Hepatocyte (in vitro differentiated cells): ENCODE measurements at regions not wholly inside any gene's neighbourhood (a gene's known extent, or its start where the extent isn't known, plus 50 kb on each side); places are given as distances from the start of the nearest gene placed in this dataset.
"Not testable (repeated sequence)": the region's sequence is repeated elsewhere in the genome, so short reads cannot be mapped to it uniquely, and the experiment has no call there.

Experiments
- DNase-seq: peaks from one replicate; pipeline ENCODE4 v3.0.0-alpha.2; 2016; ENCODE audit warnings: low spot score
- H2AFZ ChIP-seq: fragments of 200-600 bp; sonication (generic); 2 replicates; pipeline ENCODE4 v1.6.0; 2016; ENCODE audit warnings: antibody characterized with exemption, mild to moderate bottlenecking
- H3K27ac ChIP-seq: fragments of 200-600 bp; sonication (generic); 2 replicates; pipeline ENCODE4 v1.5.1; 2016; ENCODE audit warnings: mild to moderate bottlenecking
- H3K27me3 ChIP-seq: fragments of 200-600 bp; sonication (generic); 2 replicates; pipeline ENCODE4 v1.6.1; 2016
- H3K36me3 ChIP-seq: fragments of 200-600 bp; sonication (generic); replicated peaks from 2 replicates; pipeline ENCODE4 v1.5.1; 2016; ENCODE audit warnings: low read depth; ENCODE audit not compliant: insufficient read depth
- H3K4me1 ChIP-seq: fragments of 200-600 bp; sonication (generic); 2 replicates; pipeline ENCODE4 v1.5.1; 2016; ENCODE audit warnings: mild to moderate bottlenecking, moderate library complexity; ENCODE audit not compliant: insufficient read depth
- H3K4me2 ChIP-seq: fragments of 200-600 bp; sonication (generic); 2 replicates; pipeline ENCODE4 v1.6.0; 2016
- H3K4me3 ChIP-seq: fragments of 200-600 bp; sonication (generic); 2 replicates; pipeline ENCODE4 v1.5.1; 2016; ENCODE audit warnings: mild to moderate bottlenecking
- H3K79me2 ChIP-seq: fragments of 200-600 bp; sonication (generic); 2 replicates; pipeline ENCODE4 v1.6.0; 2017; ENCODE audit warnings: mild to moderate bottlenecking
- H3K9me2 ChIP-seq: fragments of 200-600 bp; sonication (generic); replicated peaks from 2 replicates; pipeline ENCODE4 v1.6.0; 2017; ENCODE audit warnings: mild to moderate bottlenecking; ENCODE audit not compliant: insufficient read depth
- H3K9me3 ChIP-seq: fragments of 200-600 bp; sonication (generic); 2 replicates; pipeline ENCODE4 v1.5.1; 2016; ENCODE audit warnings: low read depth, mild to moderate bottlenecking
- H4K20me1 ChIP-seq: fragments of 200-600 bp; sonication (generic); 2 replicates; pipeline ENCODE4 v1.6.0; 2016; ENCODE audit warnings: mild to moderate bottlenecking; ENCODE audit not compliant: insufficient read depth, poor library complexity, severe bottlenecking
- EZH2 ChIP-seq: fragments of 200-600 bp; sonication (generic); IDR thresholded peaks from 2 replicates; pipeline ENCODE4 v1.6.1; 2016; ENCODE audit warnings: antibody characterized with exemption, mild to moderate bottlenecking, borderline replicate concordance
- EZH2phosphoT487 ChIP-seq: fragments of 200-600 bp; sonication (generic); IDR thresholded peaks from one replicate; pipeline ENCODE4 v1.6.1; 2018; ENCODE audit warnings: antibody characterized with exemption, mild to moderate bottlenecking, low read depth, moderate library complexity; ENCODE audit not compliant: unreplicated experiment, severe bottlenecking
- WGBS: methylation state at CpG from one replicate; pipeline ENCODE4 v1.1.6; 2016; ENCODE audit warnings: low lambda C conversion rate; ENCODE audit errors: missing lambda C conversion rate; 5-methylcytosine and 5-hydroxymethylcytosine counted together
- TF ChIP-seq, protein P1 (sequence below): fragments of 200-600 bp; sonication (generic); IDR thresholded peaks from 2 replicates; pipeline ENCODE4 v1.5.1; 2016; ENCODE audit warnings: antibody characterized with exemption, mild to moderate bottlenecking; ENCODE audit not compliant: poor library complexity

- 59% methylated on average over 4 of the region's 4 CpGs for WGBS
- no peaks in the 10 kb centered on the region for H3K79me2 ChIP-seq
- no peaks in the 10 kb centered on the region for H3K4me1 ChIP-seq
Observed at GRCh38 chr1:38772026-38772425, 87.5 kb downstream of the RRAGC start.

DNA sequence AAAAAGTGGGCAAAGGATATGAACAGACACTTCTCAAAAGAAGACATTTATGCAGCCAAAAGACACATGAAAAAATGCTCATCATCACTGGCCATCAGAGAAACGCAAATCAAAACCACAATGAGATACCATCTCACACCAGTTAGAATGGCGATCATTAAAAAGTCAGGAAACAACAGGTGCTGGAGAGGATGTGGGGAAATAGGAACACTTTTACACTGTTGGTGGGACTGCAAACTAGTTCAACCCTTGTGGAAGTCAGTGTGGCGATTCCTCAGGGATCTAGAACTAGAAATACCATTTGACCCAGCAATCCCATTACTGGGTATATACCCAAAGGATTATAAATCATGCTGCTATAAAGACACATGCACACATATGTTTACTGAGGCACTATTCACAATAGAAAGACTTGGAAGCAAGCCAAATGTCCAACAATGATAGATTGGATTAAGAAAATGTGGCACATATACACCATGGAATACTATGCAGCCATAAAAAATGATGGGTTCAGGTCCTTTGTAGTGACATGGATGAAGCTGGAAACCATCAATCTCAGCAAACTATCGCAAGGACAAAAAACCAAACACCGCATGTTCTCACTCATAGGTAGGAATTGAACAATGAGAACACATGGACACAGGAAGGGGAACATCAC, 88.9 kb downstream of the RRAGC start:
- H3K36me3 ChIP-seq, H3K4me3 ChIP-seq, H4K20me1 ChIP-seq, H3K4me1 ChIP-seq, H2AFZ ChIP-seq, H3K27ac ChIP-seq, H3K9me3 ChIP-seq, DNase-seq, H3K27me3 ChIP-seq, H3K4me2 ChIP-seq, H3K9me2 ChIP-seq, H3K79me2 ChIP-seq: not testable (repeated sequence)
- WGBS: 91% methylated on average over 3 of the region's 5 CpGs

More at GRCh38 chr1:38772026-38772425, 87.5 kb downstream of the RRAGC start:
- Histone ChIP-seq H3K27me3 (no peaks in the 10 kb centered on the region), H3K4me3 (no peak overlapping the region), H3K9me3 (no peaks in the 10 kb centered on the region), H4K20me1 (no peaks in the 10 kb centered on the region), H3K9me2 (no peaks in the 10 kb centered on the region), H3K27ac (no peak overlapping the region), H3K4me2 (no peak overlapping the region), H2AFZ (no peak overlapping the region), H3K36me3 (no peaks in the 10 kb centered on the region)
- DNase-seq: no peak
- TF ChIP-seq EZH2 (no peak), EZH2phosphoT487 (no peak)
- TF ChIP-seq, protein P1, sequence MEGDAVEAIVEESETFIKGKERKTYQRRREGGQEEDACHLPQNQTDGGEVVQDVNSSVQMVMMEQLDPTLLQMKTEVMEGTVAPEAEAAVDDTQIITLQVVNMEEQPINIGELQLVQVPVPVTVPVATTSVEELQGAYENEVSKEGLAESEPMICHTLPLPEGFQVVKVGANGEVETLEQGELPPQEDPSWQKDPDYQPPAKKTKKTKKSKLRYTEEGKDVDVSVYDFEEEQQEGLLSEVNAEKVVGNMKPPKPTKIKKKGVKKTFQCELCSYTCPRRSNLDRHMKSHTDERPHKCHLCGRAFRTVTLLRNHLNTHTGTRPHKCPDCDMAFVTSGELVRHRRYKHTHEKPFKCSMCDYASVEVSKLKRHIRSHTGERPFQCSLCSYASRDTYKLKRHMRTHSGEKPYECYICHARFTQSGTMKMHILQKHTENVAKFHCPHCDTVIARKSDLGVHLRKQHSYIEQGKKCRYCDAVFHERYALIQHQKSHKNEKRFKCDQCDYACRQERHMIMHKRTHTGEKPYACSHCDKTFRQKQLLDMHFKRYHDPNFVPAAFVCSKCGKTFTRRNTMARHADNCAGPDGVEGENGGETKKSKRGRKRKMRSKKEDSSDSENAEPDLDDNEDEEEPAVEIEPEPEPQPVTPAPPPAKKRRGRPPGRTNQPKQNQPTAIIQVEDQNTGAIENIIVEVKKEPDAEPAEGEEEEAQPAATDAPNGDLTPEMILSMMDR: no peak

- no peaks in the 10 kb centered on the region for H3K79me2 ChIP-seq
- TF ChIP-seq EZH2phosphoT487: no peak
- no peak overlapping the region for H3K4me2 ChIP-seq
- H3K36me3 ChIP-seq: no peaks in the 10 kb centered on the region
- WGBS: 97% methylated on average over 7 of the region's 7 CpGs
- no peaks in the 10 kb centered on the region for H3K9me2 ChIP-seq
- no peak overlapping the region for H3K4me3 ChIP-seq
- H2AFZ ChIP-seq: no peak overlapping the region
- H3K27ac ChIP-seq: no peak overlapping the region
- H3K27me3 ChIP-seq: no peaks in the 10 kb centered on the region
- DNase-seq: no peak
- H3K9me3 ChIP-seq: no peaks in the 10 kb centered on the region
- H4K20me1 ChIP-seq: no peaks in the 10 kb centered on the region
- H3K4me1 ChIP-seq: no peaks in the 10 kb centered on the region
Observed at GRCh38 chr1:38766125-38766524, 93.4 kb downstream of the RRAGC start.

DNA sequence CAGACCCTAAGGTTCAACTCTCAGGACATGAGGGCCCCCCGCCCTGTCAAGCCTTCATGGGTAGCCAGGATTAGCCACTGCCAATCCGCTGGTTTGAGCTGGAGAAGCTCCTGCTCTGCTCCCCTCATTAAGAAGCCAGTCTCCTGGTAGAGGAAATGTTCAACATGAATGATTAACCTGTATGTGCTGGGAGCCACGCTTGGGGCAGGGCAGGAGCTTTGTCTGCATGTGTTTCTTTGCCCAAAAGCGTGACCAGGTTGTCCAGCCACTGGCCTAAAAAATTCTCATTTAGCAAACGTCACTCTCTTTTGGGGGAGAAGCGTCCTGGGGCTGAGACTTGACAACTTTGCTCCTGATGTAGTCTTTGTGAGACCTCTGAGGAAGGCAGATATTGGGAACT, 96.5 kb downstream of the RRAGC start:
- no peaks in the 10 kb centered on the region for H3K27me3 ChIP-seq
- H3K27ac ChIP-seq: no peak overlapping the region
- no peak for DNase-seq
- H3K4me3 ChIP-seq: no peak overlapping the region
- WGBS: 77% methylated on average over 6 of the region's 6 CpGs
- TF ChIP-seq, protein P1: no peak
- TF ChIP-seq EZH2 (no peak), EZH2phosphoT487 (no peak)
- no peaks in the 10 kb centered on the region for H4K20me1 ChIP-seq
- no peaks in the 10 kb centered on the region for H3K4me1 ChIP-seq
- no peaks in the 10 kb centered on the region for H3K79me2 ChIP-seq
- H3K9me3 ChIP-seq: no peaks in the 10 kb centered on the region
- H2AFZ ChIP-seq: no peak overlapping the region
- no peaks in the 10 kb centered on the region for H3K36me3 ChIP-seq
- no peaks in the 10 kb centered on the region for H3K9me2 ChIP-seq
- H3K4me2 ChIP-seq: no peak overlapping the region
